Mesothelial cell of epicardium (in vitro differentiated cells): ENCODE measurements at regions not wholly inside any gene's neighbourhood (a gene's known extent, or its start where the extent isn't known, plus 50 kb on each side); places are given as distances from the start of the nearest gene placed in this dataset.
A peak's percentile ranks its signal among the peaks of the same experiment; 100 is the strongest.

Source experiments
- DNase-seq, 2 experiments: peaks; one replicate each; pipeline ENCODE4 v3.0.0; 2021; ENCODE audit warnings: low spot score in 2 of 2; ENCODE audit not compliant: unreplicated experiment in 2 of 2
- H3K27ac Mint-ChIP-seq: 2 replicates; pipeline ENCODE4 v1.8.0; 2021; ENCODE audit warnings: mixed read lengths
- H3K27me3 Mint-ChIP-seq: 2 replicates; pipeline ENCODE4 v1.8.0; 2021; ENCODE audit warnings: low read depth, mixed read lengths
- H3K36me3 Mint-ChIP-seq: 2 replicates; pipeline ENCODE4 v1.8.0; 2021; ENCODE audit warnings: mixed read lengths
- H3K4me1 Mint-ChIP-seq: 2 replicates; pipeline ENCODE4 v1.8.0; 2021; ENCODE audit warnings: mixed read lengths
- H3K4me3 Mint-ChIP-seq: 2 replicates; pipeline ENCODE4 v1.8.0; 2021; ENCODE audit warnings: mild to moderate bottlenecking, moderate library complexity, mixed read lengths
- H3K9me3 Mint-ChIP-seq: 2 replicates; pipeline ENCODE4 v1.8.0; 2021; ENCODE audit warnings: mixed read lengths
- TF ChIP-seq, protein P1 (sequence below): fragments of 200-600 bp; sonication (generic); IDR thresholded peaks from one replicate; pipeline ENCODE4 v1.5.0; 2021; ENCODE audit warnings: antibody characterized with exemption; ENCODE audit not compliant: unreplicated experiment

DNA sequence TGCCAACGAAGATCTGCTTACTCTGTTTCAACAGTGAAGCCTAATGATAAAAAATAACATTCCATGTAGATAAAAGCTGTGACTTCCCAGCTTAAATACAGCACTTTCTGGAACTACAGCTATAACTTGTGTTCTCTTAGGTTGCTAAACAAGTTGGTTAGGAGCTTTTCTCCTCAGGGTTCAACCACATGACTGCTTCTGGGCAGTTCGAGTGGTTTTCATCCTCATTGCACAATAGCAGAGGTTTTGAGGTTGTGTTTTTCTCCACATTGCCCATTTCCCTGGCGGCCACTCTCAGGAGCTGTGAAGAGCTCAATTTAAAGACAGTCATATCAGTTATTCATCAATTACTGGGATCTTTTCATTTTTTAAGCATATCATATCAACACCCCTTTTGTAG, 102.2 kb upstream of the CYP1B1 start:
- Mint-ChIP-seq H3K27me3 (no peaks in the 10 kb centered on the region), H3K4me1 (peaks cover 73% of the 10 kb centered on the region), H3K27ac (peak overlapping the region; percentile 85), H3K36me3 (peaks cover 1% of the 10 kb centered on the region), H3K4me3 (no peak overlapping the region), H3K9me3 (no peaks in the 10 kb centered on the region)
- no peak for DNase-seq
- TF ChIP-seq, protein P1, sequence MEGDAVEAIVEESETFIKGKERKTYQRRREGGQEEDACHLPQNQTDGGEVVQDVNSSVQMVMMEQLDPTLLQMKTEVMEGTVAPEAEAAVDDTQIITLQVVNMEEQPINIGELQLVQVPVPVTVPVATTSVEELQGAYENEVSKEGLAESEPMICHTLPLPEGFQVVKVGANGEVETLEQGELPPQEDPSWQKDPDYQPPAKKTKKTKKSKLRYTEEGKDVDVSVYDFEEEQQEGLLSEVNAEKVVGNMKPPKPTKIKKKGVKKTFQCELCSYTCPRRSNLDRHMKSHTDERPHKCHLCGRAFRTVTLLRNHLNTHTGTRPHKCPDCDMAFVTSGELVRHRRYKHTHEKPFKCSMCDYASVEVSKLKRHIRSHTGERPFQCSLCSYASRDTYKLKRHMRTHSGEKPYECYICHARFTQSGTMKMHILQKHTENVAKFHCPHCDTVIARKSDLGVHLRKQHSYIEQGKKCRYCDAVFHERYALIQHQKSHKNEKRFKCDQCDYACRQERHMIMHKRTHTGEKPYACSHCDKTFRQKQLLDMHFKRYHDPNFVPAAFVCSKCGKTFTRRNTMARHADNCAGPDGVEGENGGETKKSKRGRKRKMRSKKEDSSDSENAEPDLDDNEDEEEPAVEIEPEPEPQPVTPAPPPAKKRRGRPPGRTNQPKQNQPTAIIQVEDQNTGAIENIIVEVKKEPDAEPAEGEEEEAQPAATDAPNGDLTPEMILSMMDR, result no peak

DNA sequence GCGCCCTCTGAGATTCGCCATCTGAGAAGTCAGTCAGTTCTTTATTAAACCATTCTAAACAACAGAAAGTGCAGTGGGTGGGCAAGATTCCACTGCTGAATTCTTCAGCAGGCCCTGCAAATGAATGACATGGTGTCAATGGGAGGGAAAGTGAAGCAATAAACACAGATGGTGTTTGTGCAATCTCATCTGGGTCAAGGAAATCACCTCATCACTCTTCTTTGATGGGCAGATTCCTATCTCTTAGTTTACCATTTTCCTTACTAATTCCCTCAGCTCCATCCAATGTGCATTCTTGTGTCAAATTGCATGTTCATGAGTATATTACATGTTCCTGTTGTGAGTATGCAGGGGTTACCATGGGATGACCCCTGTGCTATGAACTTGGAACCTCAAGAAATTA, 100.7 kb upstream of the CYP1B1 start:
- H3K27ac Mint-ChIP-seq, result peak overlapping the region; percentile 27
- H3K4me1 Mint-ChIP-seq, result peaks cover 63% of the 10 kb centered on the region
- H3K9me3 Mint-ChIP-seq, result no peaks in the 10 kb centered on the region
- H3K4me3 Mint-ChIP-seq, result no peak overlapping the region
- H3K27me3 Mint-ChIP-seq, result no peaks in the 10 kb centered on the region
- DNase-seq, result no peak
- H3K36me3 Mint-ChIP-seq, result peaks cover 5% of the 10 kb centered on the region
- TF ChIP-seq, protein P1, result no peak

DNA sequence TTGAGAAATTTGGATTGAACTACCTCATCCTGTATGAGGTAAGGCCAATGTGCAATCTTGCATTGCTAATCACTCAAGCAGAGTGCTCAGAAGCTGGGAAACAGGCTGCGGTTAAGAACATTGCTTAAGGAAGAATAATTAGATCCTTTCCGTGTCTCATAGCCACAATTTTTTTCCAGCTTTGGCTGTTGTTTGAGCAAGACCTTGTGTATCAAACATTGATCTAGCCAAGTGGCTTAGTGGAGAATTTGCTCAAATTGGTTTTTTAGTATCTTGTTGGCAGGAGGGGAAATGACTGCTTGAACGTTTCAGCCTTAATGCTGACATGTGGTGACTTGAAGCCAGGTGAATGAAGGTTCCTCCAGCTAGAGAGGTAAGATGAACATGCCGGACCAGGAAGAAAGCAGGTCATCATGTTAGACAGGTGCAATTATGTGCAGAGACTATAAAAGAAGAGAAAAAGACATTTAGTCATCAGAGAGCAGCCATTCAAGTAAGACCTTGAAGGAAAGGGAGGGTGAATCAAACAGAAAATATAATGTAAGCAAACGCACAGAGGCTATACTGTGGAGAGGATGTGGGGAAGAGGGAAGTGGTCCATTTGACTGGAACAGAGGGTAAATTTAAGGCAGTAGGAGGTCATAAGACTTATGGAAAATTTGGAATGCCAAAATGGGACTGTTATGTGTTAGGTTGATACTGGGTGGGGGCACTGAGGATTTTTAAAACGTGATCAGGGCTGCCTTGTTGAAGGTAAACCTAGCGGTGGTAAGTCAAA, 98.9 kb upstream of the CYP1B1 start:
- Mint-ChIP-seq H3K4me3 (no peak overlapping the region), H3K27me3 (no peaks in the 10 kb centered on the region), H3K9me3 (no peaks in the 10 kb centered on the region), H3K4me1 (peaks cover 57% of the 10 kb centered on the region), H3K27ac (peak overlapping the region; percentile 85), H3K36me3 (peaks cover 4% of the 10 kb centered on the region)
- no peak for DNase-seq
- TF ChIP-seq, protein P1, result no peak

DNA sequence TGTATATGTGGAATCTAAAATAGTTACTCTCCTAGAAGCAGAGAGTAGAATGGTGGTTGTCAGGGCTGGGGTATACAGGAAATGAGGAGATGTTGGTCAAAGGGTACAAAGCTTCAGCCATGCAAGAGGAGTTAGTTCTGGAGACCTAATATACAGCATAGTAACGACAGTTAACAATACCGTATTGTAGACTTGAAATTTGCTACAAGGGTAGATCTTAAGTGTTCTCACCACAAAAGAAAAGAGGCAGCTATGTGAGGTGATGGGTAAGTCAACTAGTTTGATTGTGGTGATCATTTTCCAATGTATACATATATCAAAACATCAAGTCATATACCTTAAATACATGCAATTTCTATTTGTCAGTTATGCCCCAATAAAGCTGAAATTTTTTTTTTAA, 98.2 kb upstream of the CYP1B1 start:
- TF ChIP-seq, protein P1, result no peak
- Mint-ChIP-seq H3K36me3 (peaks cover 4% of the 10 kb centered on the region), H3K27ac (peak overlapping the region; percentile 91), H3K9me3 (no peaks in the 10 kb centered on the region), H3K4me1 (peaks cover 55% of the 10 kb centered on the region), H3K4me3 (no peak overlapping the region), H3K27me3 (no peaks in the 10 kb centered on the region)
- DNase-seq, result no peak

DNA sequence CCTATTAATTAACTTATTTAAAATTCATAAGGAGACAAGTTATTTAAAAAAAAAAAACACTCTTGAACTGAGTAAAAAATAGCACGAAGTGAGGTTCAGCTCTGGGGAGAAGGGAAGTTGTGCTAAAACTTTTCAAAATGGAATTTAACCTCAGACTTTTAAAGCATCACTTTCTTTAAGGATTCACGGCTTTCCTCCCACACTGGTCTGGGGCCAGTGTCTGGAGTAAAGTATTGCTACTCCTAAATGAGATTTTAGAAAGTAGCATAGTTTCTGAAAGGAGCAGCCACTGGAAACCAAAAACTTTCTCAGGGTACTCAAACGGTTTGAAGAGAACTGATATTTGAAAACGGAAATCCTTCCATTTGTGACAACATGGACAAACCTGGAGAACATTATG, 97.7 kb upstream of the CYP1B1 start:
- no peak for DNase-seq
- Mint-ChIP-seq H3K27me3 (no peaks in the 10 kb centered on the region), H3K36me3 (peaks cover 4% of the 10 kb centered on the region), H3K27ac (peak overlapping the region; percentile 91), H3K4me3 (no peak overlapping the region), H3K9me3 (no peaks in the 10 kb centered on the region), H3K4me1 (peaks cover 50% of the 10 kb centered on the region)
- TF ChIP-seq, protein P1, result no peak
